GM18909 (cell line): ENCODE measurements at regions not wholly inside any gene's neighbourhood (a gene's known extent, or its start where the extent isn't known, plus 50 kb on each side); places are given as distances from the start of the nearest gene placed in this dataset.

Source experiments
- ATAC-seq: cut with Tn5 transposase; IDR thresholded peaks from one replicate; pipeline ENCODE4 v1.9.1; 2021; ENCODE audit warnings: mild to moderate bottlenecking; ENCODE audit not compliant: unreplicated experiment, poor library complexity

- no peak for ATAC-seq
These were observed 127.9 kb upstream of the NAA20 start for GRCh38 chr20:19889011-19889953.

GRCh38 chr20:19890445-19891051 lies 126.6 kb upstream of the NAA20 start:
- no peak for ATAC-seq

- no peak for ATAC-seq
These were observed 123.8 kb upstream of the NAA20 start for GRCh38 chr20:19893356-19893755.

GRCh38 chr20:19895761-19896160 lies 121.4 kb upstream of the NAA20 start:
- ATAC-seq = no peak

- ATAC-seq = no peak
These were observed 119.3 kb upstream of the NAA20 start for GRCh38 chr20:19897891-19898290.

GRCh38 chr20:19901226-19901625 lies 115.9 kb upstream of the NAA20 start:
- no peak for ATAC-seq

- no peak for ATAC-seq
These were observed 113.9 kb upstream of the NAA20 start for GRCh38 chr20:19903168-19903811.

GRCh38 chr20:19907326-19908056 lies 109.7 kb upstream of the NAA20 start:
- no peak for ATAC-seq

GRCh38 chr20:19908576-19908975 lies 108.6 kb upstream of the NAA20 start:
- ATAC-seq = no peak

- ATAC-seq = no peak
These were observed 107.4 kb upstream of the NAA20 start for GRCh38 chr20:19909725-19910124.

- peak; percentile 53 for ATAC-seq
These were observed 105.3 kb upstream of the NAA20 start for GRCh38 chr20:19911810-19912382.

- no peak for ATAC-seq
These were observed 103.8 kb upstream of the NAA20 start for GRCh38 chr20:19913349-19913748.

- no peak for ATAC-seq
These were observed 103.1 kb upstream of the NAA20 start for GRCh38 chr20:19913927-19914614.

- ATAC-seq = no peak
These were observed 101.9 kb upstream of the NAA20 start for GRCh38 chr20:19915111-19915798.

- no peak for ATAC-seq
These were observed 100.4 kb upstream of the NAA20 start for GRCh38 chr20:19916531-19917485.

GRCh38 chr20:19918965-19919329 lies 98.2 kb upstream of the NAA20 start:
- no peak for ATAC-seq

GRCh38 chr20:19920381-19921138 lies 96.6 kb upstream of the NAA20 start:
- ATAC-seq = no peak
